ENCODE measurements at regions not wholly inside any gene's neighbourhood (a gene's known extent, or its start where the extent isn't known, plus 50 kb on each side); places are given as distances from the start of the nearest gene placed in this dataset.
"Not testable (repeated sequence)": the region's sequence is repeated elsewhere in the genome, so short reads cannot be mapped to it uniquely, and the experiment has no call there.

DNA sequence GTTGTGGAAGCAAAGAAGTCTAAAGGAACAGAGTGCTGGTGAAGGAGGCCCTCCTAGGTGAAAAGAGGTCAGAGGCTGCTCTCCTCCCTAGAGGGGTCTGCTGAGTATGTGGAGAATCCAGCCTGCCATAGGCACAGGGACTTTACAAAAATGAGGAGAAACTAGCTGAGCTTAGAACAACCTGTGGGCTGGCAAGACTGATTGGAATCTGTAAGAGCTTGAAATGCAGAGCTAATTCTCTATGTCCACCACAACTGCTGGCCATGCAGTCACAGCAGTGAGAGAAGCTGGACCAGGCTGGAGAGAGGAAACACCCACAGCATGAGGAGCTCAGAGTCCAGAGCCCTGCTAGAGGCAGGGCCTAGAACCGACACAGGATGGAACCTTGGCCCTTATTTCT lies 251.0 kb upstream of the MGAT5 start:
- DNase-seq (ENCODE audit: low read depth): no peak
- H3K4me3 ChIP-seq (ENCODE audit: control insufficient read depth, low read depth, low read length): no peak overlapping the region
- TF ChIP-seq, protein P1, sequence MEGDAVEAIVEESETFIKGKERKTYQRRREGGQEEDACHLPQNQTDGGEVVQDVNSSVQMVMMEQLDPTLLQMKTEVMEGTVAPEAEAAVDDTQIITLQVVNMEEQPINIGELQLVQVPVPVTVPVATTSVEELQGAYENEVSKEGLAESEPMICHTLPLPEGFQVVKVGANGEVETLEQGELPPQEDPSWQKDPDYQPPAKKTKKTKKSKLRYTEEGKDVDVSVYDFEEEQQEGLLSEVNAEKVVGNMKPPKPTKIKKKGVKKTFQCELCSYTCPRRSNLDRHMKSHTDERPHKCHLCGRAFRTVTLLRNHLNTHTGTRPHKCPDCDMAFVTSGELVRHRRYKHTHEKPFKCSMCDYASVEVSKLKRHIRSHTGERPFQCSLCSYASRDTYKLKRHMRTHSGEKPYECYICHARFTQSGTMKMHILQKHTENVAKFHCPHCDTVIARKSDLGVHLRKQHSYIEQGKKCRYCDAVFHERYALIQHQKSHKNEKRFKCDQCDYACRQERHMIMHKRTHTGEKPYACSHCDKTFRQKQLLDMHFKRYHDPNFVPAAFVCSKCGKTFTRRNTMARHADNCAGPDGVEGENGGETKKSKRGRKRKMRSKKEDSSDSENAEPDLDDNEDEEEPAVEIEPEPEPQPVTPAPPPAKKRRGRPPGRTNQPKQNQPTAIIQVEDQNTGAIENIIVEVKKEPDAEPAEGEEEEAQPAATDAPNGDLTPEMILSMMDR (IDR thresholded peaks at IDR 0.05; ENCODE audit: control insufficient read depth, insufficient read depth, low read depth, low read length, missing control alignments): no peak

DNA sequence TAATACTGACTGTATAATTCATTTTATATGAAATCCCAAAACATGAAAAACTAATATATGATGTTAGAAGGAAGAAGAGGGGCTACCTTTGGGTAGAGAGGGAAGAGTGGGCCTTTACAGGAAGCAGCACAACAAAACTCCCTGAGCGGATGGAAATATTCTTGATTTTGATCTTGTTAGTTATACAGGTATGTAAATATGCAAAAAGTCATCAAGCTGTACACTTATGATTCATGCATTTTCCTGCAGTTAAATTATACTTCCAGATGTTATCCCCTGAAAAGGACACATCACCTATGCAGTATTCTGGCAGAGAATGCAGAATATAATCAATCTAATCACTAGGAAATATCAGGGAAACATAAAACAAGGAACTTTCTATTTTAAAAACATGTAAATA lies 249.4 kb upstream of the MGAT5 start:
- DNase-seq (ENCODE audit: low read depth): no peak
- no peak overlapping the region for H3K4me3 ChIP-seq (ENCODE audit: control insufficient read depth, low read depth, low read length)
- TF ChIP-seq, protein P1 (IDR thresholded peaks at IDR 0.05; ENCODE audit: control insufficient read depth, insufficient read depth, low read depth, low read length, missing control alignments): no peak

DNA sequence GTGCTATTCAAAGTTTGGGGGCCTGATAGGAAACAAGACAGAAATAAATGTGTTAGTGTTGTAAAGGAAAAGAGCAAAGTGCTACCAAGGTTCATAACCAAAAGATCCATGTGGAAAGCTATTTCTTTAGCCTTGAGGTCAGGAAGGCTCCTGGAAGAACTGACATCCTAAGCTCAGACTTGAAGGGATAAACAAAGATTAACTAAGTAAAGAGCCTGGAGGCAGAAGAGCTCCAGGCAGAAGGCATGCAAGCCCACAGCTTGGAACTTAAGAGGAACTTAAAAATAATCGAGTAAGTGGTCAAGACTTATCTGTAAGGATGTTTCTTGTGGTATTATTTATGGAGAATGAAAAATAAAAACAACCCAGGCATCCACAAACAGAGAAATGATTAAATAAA lies 245.0 kb upstream of the MGAT5 start:
- no peak for DNase-seq (ENCODE audit: low read depth)
- H3K4me3 ChIP-seq (ENCODE audit: control insufficient read depth, low read depth, low read length): no peak overlapping the region
- TF ChIP-seq, protein P1 (IDR thresholded peaks at IDR 0.05; ENCODE audit: control insufficient read depth, insufficient read depth, low read depth, low read length, missing control alignments): no peak

DNA sequence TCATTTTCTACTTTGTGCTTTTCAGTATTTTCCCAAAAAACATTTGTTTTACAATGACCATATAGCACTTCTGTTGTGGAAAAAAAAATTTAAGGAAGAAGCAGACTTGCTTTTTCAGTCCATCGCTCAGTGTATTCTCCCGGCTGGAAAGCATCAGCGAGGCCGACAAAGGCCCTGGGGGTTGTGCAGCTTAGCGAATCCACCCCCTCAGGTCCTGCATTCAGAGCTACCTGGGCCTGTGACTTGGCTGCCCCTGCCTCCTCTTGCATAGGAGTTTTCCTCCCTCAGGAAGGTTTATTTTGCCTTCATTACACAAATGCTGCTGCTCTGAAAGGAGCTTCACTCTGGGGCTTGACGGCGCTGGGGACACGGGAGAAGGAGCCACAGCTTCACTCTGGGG lies 244.4 kb upstream of the MGAT5 start:
- DNase-seq (ENCODE audit: low read depth): no peak
- TF ChIP-seq, protein P1 (IDR thresholded peaks at IDR 0.05; ENCODE audit: control insufficient read depth, insufficient read depth, low read depth, low read length, missing control alignments): no peak

DNA sequence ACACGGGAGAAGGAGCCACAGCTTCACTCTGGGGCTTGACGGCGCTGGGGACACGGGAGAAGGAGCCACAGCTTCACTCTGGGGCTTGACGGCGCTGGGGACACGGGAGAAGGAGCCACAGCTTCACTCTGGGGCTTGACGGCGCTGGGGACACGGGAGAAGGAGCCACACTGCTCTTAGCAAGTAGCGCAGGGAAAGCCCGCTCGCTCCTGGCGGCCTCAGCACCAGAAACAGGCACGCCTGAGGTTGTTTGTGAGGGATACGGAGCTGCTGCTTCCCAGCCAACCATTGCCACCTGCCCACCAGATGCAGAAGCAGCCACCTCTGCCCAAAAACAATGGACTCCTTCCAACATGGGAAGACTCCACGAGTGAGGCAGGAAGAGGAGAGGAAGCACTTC lies 244.0 kb upstream of the MGAT5 start:
- DNase-seq (ENCODE audit: low read depth); H3K4me3 ChIP-seq (ENCODE audit: control insufficient read depth, low read depth, low read length): not testable (repeated sequence)

More for the DNA sequence above, 244.4 kb upstream of the MGAT5 start:
- H3K4me3 ChIP-seq (ENCODE audit: control insufficient read depth, low read depth, low read length): no peak overlapping the region

DNA sequence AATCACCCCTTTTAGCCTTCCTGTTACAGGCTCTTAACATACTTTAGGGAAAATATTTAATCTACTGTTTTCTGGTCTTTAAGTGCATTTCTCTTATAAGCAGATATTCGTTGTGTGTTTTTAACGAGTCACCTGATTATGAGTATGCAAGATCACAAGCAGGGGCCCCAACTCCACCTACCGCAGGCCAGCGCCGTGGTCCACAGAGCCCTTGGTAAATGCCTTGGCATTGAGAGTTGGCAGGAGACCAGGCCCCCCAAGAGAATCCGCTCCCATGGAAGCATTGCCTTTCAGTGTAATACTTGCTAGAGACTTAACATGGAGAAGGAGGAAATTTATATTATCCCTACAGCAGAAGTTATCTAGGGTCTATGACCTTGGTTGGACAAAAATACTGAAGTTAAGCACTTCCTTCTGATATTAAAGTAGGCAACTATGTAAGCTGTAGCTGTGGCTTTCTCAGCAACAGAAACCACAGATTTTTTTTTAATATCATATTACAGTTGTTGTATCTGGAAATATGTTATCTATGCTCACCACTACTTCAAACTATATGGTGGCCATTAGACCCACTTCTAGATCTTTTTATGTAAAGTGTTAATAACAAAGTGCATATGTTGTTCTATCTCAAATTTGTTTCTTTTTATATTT lies 241.8 kb upstream of the MGAT5 start:
- TF ChIP-seq, protein P1 (IDR thresholded peaks at IDR 0.05; ENCODE audit: control insufficient read depth, insufficient read depth, low read depth, low read length, missing control alignments): no peak
- no peak for DNase-seq (ENCODE audit: low read depth)

DNA sequence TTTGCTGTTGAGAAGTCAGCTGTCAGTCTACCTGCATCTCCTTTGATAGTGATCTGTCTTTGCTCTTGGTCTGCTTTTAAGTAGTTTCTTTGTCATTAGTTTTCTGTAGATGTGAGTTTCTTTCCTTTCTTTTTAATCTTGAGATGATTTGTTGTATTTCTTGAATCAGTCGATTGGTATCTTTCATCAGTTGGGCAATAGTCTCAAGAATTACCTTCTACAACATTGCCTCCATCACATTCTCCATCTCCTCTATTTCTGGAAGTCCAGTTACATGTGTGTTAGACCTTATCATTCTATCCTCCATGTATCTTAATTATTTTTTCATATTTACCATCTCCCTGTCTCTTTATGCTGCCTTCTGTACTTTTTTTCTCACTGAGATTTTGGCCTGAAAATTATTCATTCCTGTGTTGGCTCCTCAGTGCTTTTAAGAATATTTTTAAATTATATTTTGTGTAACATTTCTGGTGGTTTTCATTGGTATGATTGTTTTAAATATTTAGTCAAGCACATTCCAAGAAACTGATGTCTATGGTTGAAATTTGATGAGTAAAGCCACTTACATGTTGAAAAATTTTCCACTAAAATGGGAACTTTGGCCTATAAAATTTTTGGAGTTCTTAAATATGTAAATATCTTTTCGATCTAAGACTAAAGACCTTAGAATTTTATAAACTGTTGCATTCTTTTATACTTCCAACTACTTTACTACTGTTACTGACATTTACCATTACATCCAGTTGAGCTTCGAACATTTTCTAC lies 239.5 kb upstream of the MGAT5 start:
- TF ChIP-seq, protein P1 (IDR thresholded peaks at IDR 0.05; ENCODE audit: control insufficient read depth, insufficient read depth, low read depth, low read length, missing control alignments): no peak
- DNase-seq (ENCODE audit: low read depth): no peak
- H3K4me3 ChIP-seq (ENCODE audit: control insufficient read depth, low read depth, low read length): no peak overlapping the region

More for the DNA sequence above, 241.8 kb upstream of the MGAT5 start:
- no peak overlapping the region for H3K4me3 ChIP-seq (ENCODE audit: control insufficient read depth, low read depth, low read length)

All from AG09309 (cell line).